Inflammatory macrophage treated with lipopolysaccharide for 4 hours (primary cell): ENCODE measurements at regions not wholly inside any gene's neighbourhood (a gene's known extent, or its start where the extent isn't known, plus 50 kb on each side); places are given as distances from the start of the nearest gene placed in this dataset.

Source experiments
- DNase-seq: peaks from one replicate; pipeline ENCODE4 v3.0.0-alpha.2; 2020

DNA sequence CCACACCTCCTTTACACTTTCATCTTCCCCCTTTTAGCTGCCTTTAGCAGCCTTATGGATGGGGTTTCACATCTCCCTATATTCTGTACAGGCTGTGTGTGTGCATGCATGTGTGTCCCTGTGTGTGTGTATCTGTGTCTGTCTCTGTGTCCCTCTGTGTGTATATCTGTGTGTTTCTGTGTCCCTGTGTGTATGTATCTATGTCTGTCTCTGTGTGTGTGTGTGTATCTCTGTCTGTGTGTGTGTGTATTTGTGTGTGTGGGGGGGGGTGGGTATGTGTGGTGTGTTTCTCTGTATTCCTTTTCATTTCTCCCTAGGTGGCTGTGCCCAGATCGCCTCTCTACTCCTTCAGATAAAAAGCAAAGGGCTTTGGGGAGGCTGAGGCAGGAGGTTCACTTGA, 52.2 kb upstream of the CD83 start:
- DNase-seq, result no peak

GRCh38 chr6:14066782-14067406, 50.7 kb upstream of the CD83 start:
- peak; percentile 78 for DNase-seq

GRCh38 chr6:14067656-14068055, 49.9 kb upstream of the CD83 start:
- no peak for DNase-seq
